Middle frontal gyrus (tissue), 1 donor: ENCODE measurements at regions not wholly inside any gene's neighbourhood (a gene's known extent, or its start where the extent isn't known, plus 50 kb on each side); places are given as distances from the start of the nearest gene placed in this dataset.

Source experiments
- DNase-seq: peaks from one replicate; pipeline ENCODE4 v3.0.0-alpha.2; 2015; ENCODE audit warnings: low spot score; ENCODE audit errors: extremely low spot score

DNA sequence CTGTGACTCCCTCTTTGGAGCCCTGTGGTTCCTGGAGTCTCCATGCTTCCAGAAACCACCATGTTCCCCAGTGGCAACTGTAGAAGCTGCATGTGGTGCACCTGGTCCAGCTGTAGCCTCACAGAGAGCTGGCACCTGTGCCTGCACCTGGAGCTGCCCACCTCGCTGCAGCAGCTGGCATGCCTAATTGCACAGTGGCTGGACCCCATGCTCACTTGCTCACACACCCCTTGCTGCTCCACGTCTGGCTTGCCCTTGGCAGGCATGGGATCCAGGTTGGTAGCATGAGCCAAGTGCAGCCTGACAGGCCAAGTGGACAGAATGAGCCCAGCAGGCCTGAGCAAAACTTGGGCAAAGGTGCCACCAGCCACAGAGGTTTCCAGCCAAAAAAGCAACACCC, 680.1 kb downstream of the MATN1 start:
- DNase-seq = no peak

GRCh38 chr1:30042438-30043147, 680.8 kb downstream of the MATN1 start:
- no peak for DNase-seq

DNA sequence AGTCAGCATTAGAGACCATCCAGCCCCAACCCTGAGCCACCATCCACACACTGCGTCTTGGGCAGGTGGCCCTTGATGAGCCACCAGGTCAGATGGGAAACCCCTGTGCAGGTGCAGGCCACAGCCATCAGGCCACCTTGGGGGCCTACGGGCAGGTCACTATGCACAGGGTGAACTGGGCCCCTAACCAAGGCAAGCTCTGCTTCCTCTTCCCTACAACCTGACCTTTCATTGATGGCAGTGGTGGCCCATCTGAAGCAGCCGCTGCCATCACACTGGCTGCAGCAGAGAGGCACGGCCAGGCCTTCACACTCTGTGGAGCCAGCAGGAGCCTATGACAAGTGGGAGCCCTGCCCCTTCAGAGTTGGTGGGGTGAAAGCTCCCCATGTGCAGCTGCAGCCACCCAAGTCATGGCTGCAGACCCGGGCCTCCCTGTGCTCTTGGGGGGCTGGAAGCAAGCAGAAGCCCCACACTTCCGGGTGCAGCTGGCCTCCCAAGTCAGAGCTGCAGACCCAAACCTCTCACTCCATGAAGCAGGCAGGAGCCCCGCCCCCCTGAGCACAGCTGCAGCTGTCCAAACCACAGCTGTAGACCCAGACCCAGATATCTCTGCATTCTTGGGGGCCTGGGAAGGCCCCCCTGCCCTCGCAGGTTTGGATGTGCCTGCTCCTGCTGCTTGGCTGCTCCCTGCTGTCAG, 681.5 kb downstream of the MATN1 start:
- DNase-seq = no peak

DNA sequence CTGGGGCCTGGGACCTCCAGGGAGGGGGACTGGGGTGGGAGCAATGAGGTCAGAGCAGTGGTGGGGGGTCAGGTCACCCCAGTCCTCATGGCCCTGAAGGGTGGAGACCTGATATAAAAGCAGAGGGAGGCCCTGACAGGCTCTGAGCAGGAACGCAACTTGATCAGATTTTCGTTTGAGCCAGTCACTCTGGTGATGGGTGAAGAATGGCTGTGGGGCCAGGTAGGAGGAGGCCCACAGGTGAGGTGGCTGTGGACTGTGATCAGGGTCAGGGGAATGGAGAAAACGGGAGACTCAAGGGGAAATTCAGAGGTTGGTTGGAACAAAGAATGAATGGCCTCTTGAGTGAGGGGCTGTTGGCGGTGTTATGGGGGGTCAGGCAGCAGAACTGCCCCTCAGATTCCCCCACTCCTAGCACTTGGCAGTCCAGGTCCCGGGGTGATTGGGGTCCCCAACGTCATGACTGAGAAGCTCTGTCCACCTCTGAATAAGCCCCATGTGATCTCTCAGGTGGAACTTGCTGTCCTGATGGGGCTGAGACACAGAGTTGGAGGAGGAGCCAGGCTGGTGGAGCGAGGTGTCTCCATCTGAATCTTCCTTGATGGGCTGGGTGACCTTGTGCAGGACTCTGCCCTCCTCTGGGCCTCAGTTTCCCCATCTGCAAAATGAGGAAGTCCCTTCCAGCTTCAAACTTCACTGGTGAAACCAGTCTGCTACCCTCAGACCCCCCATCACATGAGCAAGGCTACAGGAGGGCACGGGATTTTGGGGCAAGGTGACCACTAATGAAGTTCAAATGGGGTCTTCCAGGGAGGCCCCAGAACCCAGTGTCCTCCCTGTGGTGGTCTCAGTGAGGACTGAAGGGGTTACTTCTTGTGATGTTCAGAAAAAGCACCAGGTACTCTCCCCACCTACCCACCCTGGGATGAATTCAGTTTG, 683.0 kb downstream of the MATN1 start:
- no peak for DNase-seq

DNA sequence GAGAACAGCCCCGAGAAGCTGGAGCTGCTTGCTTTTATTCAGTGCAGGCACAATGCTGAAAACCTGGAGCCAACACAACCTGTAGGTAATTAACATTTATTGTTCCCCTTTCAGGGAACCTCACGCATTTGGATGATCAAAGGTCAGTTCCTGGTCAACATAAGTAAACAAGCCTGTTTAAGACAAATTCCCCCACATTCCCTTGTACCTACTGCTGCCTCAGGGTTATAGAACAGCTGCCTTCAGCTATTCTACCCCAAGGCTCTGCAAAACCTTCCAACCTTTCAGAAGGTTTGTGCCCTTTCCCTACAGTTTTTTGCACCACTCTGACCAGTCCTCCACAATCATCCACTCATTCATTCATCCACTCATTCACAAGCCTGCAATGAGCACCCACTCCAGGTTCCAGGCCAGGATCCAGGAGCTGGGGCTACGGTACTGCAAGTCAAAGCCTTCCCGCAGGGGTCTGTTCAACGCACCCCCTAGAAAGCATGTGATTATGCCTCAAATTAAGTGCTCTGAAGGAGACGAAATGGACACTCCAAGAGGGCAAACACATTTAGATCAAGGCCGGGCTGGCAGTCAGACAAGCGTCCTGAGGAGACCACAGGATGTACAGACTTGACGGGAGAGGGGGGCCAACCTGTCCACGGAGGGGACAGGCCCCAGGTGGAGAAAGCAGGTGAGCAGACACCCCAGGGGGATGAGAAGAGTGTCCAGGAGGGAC, 683.9 kb downstream of the MATN1 start:
- no peak for DNase-seq

DNA sequence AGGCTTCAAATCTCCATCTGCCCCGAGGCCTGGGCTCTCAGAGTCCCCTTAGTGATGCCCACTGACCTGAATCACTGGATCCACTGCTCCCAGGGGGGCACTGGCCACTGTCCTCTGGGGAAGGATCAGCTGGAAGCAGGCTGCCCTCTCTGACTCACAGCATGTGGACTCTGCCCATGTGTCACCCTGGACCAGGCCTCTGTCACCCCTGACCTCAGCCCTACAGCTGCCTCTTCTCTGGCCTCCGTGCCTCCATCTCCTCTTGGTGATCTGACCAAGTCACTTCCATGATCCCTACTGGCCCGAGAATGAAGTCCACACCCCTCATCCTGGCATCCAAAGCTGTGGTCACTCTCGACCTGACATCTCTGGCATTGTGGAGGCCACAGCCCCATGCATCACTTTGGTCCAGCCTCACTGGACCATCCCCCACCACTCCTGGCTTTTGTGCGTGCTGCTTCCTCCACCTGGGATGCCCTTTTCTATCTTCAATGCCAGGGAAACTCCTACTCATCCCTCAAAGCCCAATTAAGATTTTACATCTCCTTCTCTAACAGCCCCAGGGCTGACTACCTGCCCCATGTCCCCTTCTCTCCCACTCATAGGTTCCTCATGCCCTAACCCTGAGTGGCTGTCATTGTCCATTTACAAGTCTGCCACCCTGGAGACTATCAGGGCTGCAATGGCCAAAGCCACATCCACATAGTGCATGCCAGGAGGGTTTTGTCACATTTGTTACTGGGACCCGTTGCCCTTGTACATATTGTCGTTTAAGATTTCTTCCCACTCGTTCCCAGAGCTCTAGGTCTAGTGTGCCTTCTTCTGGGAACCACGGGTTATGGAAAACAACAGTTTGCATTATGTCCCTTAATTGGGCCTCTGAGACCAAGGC, 685.0 kb downstream of the MATN1 start:
- DNase-seq = no peak

DNA sequence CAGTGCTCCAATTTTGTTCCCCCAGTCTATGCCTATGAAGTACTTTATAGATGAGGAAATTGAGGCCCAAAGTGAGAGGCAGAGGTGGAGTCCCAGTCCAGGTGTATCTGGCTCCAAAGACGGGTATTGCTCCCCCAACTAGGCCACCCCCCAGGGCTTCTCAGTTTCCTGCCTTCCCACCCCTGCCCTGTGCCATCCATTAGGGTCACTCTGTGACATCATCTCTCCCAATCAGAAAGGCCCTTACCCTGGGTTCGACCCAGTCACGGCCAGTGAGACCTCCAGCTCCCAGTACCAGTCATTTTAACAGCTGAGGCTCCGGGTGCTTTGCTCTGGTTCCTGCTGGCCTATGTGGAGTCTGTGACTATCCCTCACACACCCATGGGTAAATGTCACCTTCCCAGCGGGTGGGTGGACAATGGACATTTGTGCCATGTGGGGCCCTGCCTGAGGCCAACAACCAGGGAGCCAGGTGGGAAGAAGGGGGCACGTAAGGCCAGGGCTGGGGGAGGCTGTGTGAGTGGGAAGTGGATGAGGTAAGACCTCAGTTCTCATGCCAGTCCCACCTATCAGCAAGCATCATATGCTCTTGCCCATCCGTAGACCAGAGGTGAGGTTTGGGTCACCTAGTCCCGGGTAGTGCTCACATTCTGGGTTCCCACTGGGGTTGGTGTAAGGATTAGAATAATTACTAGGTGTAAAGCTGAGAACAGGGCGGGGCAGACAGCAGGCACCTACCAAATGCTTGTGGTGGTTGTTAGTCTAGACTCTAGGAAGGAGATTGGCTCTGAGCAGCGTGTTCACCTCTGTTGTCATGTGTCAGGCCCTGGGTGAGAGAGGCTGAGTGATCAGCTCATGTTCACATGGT, 685.9 kb downstream of the MATN1 start:
- DNase-seq = no peak

- no peak for DNase-seq
Measured at GRCh38 chr1:30036666-30037065, 686.7 kb downstream of the MATN1 start.

DNA sequence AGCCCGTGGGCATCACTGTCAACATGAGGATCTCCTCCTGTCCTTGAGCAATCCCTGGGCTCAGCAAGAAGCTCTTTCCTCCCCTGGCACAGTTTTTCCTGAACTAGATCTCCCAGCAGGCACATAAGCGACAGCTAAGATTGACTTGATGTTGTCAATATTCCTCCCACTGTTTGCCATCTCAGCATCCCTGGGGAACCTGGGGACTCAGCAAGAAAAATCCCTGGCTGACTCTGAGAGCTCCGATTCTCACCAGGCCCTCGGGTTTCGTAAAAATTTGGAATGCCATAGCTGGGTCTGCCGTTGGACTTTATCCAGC, 687.2 kb downstream of the MATN1 start:
- no peak for DNase-seq

DNA sequence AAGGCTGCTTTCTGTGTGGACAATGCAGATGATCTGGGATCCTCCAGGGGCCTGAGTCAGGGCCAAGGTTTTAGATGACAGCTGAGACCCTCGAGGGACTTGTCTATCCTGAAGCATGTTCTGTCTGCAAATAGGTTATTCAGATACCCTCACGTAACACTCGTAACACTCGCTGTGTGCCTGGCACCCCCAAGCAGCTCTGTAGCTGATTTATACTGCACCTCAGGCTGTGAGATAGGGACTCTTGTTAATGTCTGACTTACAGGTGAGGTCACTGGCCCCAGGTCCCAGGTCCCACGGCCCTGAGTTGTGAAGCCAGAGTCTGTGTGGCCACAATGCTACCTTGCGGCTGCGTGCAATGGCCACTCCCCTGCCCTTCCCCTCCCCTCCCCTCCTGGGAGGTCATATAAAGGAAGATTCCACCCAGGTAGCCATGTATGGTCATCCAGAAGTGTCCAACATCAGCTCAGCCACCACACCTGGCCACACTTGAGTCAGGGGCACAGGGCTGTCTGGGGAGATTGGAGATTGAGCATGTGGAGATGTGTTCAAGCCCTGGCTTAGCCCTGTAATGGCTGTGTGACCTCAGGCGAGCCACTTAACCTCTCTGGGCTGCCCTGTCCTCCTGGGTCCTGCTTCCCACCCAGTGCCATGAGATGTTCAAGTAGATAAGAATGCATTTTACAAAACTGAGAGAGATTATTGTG, 687.7 kb downstream of the MATN1 start:
- DNase-seq = no peak

DNA sequence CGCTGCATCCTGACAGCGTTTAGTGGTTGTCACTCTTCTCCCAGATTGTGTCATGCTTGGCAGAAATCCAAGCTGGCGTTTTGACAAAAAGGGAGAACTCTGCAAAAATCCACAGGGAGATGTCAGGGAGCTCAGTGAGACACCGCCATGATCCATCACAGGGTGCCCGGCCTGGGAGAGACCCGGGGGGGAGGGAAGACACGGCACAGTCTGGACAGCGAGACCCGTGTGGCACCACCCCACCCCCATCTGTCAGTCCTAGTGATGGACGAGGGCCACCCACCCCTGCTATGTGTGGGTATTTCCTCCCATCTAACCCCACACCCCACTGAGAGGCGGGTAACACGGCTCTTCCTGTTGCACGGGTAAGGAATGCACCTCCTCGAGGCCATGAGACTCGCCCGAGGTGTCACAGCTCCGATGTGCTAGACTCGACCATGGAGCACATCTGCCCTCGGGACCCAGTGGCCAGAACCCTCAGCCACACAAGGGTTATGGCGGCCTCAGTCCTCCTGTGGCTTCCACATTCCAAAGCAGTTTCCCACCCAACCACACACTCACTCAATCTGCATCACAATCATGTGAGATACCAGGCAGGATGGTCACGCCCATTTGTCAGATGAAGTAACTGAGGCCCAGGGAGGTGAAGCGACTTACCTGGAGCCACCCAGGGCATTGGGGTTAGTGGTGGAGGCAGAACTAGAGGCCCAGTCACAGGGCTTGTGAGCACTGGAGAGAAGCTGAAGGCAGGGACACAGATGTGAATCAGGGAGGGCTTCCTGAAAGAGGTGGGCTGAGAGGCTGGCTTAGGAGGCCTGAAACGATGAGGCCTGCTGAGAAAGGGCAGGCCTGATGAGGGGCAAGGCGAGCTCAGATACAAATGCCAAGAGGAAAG, 688.5 kb downstream of the MATN1 start:
- no peak for DNase-seq

- no peak for DNase-seq
Measured at GRCh38 chr1:30034105-30034626, 689.2 kb downstream of the MATN1 start.

GRCh38 chr1:30033256-30034104, 689.9 kb downstream of the MATN1 start:
- no peak for DNase-seq

GRCh38 chr1:30032302-30032701, 691.1 kb downstream of the MATN1 start:
- no peak for DNase-seq

GRCh38 chr1:30029677-30030076, 693.7 kb downstream of the MATN1 start:
- no peak for DNase-seq

- no peak for DNase-seq
Measured at GRCh38 chr1:30028939-30029338, 694.4 kb downstream of the MATN1 start.

DNA sequence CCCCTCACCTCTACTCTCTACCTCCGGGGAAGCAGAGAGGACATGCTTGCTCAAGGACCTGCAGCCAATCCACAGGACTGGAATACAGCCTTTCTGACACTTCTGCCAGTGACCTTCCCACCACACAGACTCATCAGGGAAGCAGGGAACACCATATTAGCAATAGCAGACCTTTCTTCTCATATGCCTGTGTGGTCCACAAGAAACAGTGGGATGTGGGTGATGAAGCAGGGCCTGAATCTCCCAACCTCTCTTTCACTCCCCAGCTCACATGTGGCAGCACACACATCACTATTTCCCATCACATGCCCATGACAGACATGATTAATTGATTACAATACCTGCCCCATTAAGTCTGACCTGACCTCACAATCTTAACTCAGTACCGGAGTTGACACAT, 695.1 kb downstream of the MATN1 start:
- no peak for DNase-seq
